Right ventricle myocardium superior (tissue), 1 donor: ENCODE measurements at regions not wholly inside any gene's neighbourhood (a gene's known extent, or its start where the extent isn't known, plus 50 kb on each side); places are given as distances from the start of the nearest gene placed in this dataset.
A peak's percentile ranks its signal among the peaks of the same experiment; 100 is the strongest.

Source experiments
- ATAC-seq: fragments of 200-7000 bp; cut with Tn5 transposase; one replicate; pipeline ENCODE4 v1.9.1; 2020; ENCODE audit warnings: mild to moderate bottlenecking; ENCODE audit not compliant: poor library complexity
- DNase-seq: peaks from one replicate; pipeline ENCODE4 v3.0.0-alpha.2; 2020
- intact Hi-C: fragments of 100-400 bp; cut with DNase I; formaldehyde crosslinking; loops from one replicate; pipeline ENCODE4 v1.11.2; 2022
- donor health status: DM: no; HTN: yes; CAD: no; lungs with severe emphysema.

- intact Hi-C loops = no loop called here
- ATAC-seq = no peak
- no peak for DNase-seq
Measured at GRCh38 chr10:84822931-84823630, 494.7 kb downstream of the CCSER2 start.

- ATAC-seq (no peak), DNase-seq (no peak)
- intact Hi-C loops = no loop called here
Measured at GRCh38 chr10:84824525-84824924, 496.1 kb downstream of the CCSER2 start.

- intact Hi-C loops = no loop called here
- DNase-seq (peak; percentile 51), ATAC-seq (peak; percentile 88)
Measured at GRCh38 chr10:84825330-84825729, 496.9 kb downstream of the CCSER2 start.

GRCh38 chr10:84826704-84827103 is 498.3 kb downstream of the CCSER2 start:
- ATAC-seq (peak; percentile 32), DNase-seq (no peak)
- intact Hi-C loops = no loop called here

GRCh38 chr10:84829131-84829530 is 500.7 kb downstream of the CCSER2 start:
- DNase-seq = no peak
- no peak for ATAC-seq
- intact Hi-C loops = no loop called here

- peak; percentile 45 for DNase-seq
- intact Hi-C loops = no loop called here
Measured at GRCh38 chr10:84837041-84837812, 508.8 kb downstream of the CCSER2 start.

DNA sequence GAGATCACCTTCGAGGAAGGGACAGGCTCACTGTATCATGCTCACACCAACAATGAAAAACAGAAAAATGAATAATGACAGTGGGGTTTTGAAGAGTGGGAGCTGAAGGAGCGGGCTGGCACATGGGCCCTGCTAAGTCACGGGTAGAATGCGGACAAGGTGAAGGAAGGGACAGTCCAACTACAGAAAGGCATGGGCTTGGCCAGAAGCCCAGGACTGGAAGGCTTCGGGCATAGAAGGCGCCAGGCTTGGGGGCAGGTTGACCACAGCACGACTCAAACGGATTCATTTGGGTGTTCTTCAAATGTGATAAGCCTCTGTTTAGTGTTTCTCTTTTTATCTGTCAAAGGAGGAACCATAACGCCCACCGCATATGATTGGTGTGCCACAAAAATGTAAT is 509.5 kb downstream of the CCSER2 start:
- intact Hi-C loops = no loop called here
- peak; percentile 78 for DNase-seq
- peak; percentile 93 for ATAC-seq

More at GRCh38 chr10:84837041-84837812, 508.8 kb downstream of the CCSER2 start:
- ATAC-seq = peak; percentile 91

DNA sequence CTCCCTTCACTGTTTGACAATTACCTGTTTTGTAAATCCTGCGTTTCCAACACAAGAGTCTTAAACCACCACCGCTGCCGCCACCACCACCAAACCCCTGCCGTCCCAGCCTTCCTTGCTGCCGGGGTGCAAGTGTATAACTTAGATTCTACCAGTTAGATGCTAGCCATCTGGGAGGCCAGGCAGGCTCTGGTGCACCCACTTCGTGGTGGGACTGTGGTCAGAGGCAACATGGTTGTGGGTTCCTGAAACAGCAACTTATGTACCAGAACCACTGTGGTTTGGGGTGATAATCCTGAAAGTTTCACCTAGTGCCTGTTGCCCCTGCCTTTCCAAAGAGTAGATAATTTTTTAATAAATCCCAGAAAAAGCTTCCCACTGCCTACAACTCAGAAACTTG is 510.5 kb downstream of the CCSER2 start:
- intact Hi-C loops = no loop called here
- DNase-seq (no peak), ATAC-seq (no peak)

GRCh38 chr10:84842593-84842992 is 514.2 kb downstream of the CCSER2 start:
- DNase-seq = no peak
- intact Hi-C loops = no loop called here
- peak; percentile 34 for ATAC-seq

- DNase-seq = no peak
- no peak for ATAC-seq
- intact Hi-C loops = no loop called here
Measured at GRCh38 chr10:84844461-84844860, 516.1 kb downstream of the CCSER2 start.

DNA sequence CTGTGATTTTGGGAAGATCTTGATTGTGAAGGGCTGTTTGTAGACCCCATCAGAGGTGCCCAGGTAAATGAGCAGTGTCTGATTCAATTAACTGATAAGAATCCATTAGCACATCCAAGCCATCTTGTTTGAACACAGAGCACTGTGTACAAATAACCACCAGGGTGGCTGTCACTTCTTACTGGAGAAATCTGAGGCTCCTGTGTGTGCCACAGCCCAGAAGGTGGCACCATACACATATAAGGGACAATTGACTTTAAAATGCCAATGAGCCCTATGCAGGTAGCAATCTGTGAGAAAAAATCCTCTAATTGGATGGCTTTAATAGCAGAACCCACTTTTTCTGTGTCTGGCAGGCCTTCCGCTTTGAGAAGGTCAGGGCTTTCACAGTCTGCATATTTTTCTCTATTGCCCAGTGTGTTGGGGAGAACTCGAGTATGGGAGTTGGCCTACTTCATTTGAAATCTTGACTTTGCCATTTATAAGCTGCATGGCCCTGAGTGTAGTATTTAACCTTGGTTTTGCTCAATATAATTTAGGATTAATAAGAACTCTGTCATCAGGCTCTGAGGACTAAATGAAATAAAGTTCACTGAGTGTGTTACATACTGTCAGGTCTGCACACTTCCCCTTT is 517.4 kb downstream of the CCSER2 start:
- ATAC-seq (peak; percentile 78), DNase-seq (peak; percentile 43)
- intact Hi-C loops = no loop called here

DNA sequence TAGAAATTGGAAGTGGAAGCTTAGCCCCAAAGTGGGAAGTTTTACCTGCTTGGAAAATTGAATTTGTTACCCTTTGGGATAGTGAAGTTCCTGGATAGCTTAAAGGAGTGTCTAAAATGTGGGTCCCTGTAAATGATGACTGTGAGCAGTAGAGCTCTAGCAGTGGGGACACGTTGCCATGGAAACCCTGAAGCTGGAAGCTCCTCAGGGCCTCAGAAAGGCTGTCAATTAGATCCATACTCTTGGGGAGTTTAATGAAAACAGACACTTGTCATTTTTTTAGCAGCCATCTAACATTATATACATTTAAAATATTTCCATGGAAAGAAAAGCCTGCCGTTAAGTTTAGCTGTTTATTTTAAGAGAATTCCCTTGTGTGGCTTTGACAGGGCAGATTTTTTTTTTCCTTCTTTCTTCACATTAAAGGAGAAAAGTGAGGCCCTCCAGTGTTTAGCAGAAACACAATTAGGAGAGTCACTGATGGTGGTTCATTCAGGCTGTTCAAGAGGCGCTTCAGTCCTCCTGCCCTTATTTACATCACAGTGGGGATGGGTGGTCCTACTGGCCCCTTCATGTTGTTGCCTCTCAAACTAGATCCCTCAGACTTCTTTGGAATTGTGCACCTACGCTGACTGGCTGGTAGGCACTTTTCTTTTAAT is 518.4 kb downstream of the CCSER2 start:
- intact Hi-C loops = no loop called here
- no peak for ATAC-seq
- DNase-seq = no peak

DNA sequence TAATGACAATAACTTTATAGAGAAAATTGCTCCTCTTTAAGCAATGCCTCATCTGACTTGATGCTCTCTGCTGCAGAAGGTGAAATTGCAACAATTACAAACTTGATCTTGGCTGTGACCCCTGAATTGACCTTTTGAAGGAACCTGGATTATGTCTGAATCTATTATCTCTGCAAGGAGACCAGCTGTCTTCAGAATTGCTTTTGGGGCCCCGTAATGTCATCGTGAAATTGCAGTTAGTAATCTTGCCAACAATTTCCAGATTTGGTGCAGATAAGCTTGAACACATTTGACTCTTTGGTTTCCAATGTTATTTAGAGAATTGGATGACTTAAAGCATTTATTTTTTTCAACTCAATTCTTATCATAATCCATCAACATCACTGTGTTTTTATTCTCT is 520.6 kb downstream of the CCSER2 start:
- intact Hi-C loops = no loop called here
- DNase-seq (no peak), ATAC-seq (no peak)

GRCh38 chr10:84850826-84851225 is 522.4 kb downstream of the CCSER2 start:
- ATAC-seq = no peak
- no peak for DNase-seq
- intact Hi-C loops = no loop called here

- DNase-seq (no peak), ATAC-seq (no peak)
- intact Hi-C loops = no loop called here
Measured at GRCh38 chr10:84854439-84854838, 526.0 kb downstream of the CCSER2 start.

DNA sequence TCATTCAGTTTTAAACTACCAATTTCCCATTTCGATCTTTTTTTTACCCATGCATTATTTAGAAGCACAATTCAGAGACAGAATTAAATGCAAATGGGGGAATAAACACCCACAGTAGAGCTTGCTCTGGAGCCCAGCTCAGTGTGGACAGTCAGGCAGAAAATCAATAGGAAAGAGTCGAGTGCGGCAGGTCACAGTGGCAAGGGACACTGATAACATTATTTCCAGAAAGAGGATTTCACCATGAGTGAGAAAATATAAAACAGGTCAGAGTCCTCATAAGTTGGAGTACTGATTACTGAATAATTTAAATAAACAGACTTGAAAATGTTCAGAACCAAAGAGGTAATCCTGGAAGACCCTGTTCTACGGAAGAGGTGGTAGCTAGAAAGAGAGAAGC is 532.5 kb downstream of the CCSER2 start:
- intact Hi-C loops = no loop called here
- ATAC-seq (no peak), DNase-seq (no peak)

DNA sequence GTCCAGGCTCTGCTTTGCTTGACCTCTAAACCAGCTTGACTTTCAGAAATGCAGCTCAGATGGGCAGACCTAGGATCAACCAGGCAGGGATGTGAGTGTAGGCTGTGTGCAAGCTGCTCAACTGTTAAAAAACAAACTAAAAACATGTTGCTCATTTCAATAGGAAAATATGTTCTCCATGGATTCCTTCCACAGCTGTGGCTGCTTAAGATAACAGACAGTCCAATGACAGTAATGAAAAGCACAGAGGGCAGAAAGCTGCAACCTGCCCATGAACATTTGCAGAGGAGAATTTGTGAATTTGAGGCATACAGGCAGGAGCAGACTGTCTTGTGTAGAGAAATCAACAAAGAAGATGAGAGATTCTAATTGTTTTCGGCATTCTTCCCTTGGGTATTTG is 534.2 kb downstream of the CCSER2 start:
- intact Hi-C loops = no loop called here
- ATAC-seq (no peak), DNase-seq (no peak)

DNA sequence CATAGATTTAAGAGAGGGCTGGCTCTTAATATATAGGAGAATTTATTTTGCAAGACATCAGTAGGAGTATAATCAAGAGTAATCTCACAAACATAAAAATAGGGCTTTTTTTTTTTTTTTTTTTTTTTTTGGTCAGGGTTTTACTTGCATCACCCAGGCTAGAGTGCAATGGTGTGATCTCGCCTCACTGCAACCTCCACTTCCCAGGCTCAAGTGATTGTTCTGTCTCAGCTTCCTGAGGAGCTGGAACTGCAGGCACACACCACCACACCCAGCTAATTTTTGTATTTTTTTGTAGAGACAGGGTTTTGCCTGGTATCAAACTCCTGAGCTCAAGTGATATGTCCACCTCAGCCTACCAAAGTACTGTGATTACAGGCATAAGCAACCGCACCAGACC is 535.3 kb downstream of the CCSER2 start:
- ATAC-seq (no peak), DNase-seq (no peak)
- intact Hi-C loops = no loop called here
